K562 (cell line): ENCODE measurements at regions not wholly inside any gene's neighbourhood (a gene's known extent, or its start where the extent isn't known, plus 50 kb on each side); places are given as distances from the start of the nearest gene placed in this dataset.

Source experiments
- ATAC-seq: fragments of 200-7000 bp; cut with Tn5 transposase; 3 replicates; pipeline ENCODE4 v1.9.1; 2020; ENCODE audit warnings: moderate library complexity
- BruUV-seq: library from RNA; stranded (reverse); fragments of 400-500 nt; replicated peaks from 2 replicates; lab custom pipeline; 2021; lab: Mats Ljungman, UMichigan
- CTCF ChIA-PET: fragments of 300-600 bp; formaldehyde crosslinking; extraction: SDS; loops from one replicate; lab custom pipeline; 2021; ENCODE audit warnings: low intra/inter-chr PET ratio; lab: Yijun Ruan, JAX
- POLR2A ChIA-PET: fragments of 300-600, 350-650 bp; sonication (Branson Sonifier 250); formaldehyde crosslinking; extraction: SDS; loops from one replicate; lab custom pipeline; 2021; ENCODE audit warnings: antibody characterized with exemption, inconsistent platforms; lab: Yijun Ruan, JAX
- DNase-seq, 4 experiments: peaks; one replicate each; pipeline versions ENCODE4 v3.0.0 to v3.0.0-alpha.2; 2011 to 2018; ENCODE audit warnings: low spot score in 3 of 4, mixed read lengths in 3 of 4; ENCODE audit errors: extremely low read depth in 1 of 4
- FAIRE-seq: peaks from 2 replicates; lab custom pipeline; 2011; peaks lifted over from hg19 to GRCh38; lab: Jason Lieb, UNC
- H2AFZ ChIP-seq: 2 replicates; pipeline ENCODE4 v1.6.0; 2011; ENCODE audit warnings: low read depth, low read length, control low read depth, inconsistent platforms
- H3K27ac ChIP-seq: fragments of 200-600 bp; 3 replicates; pipeline ENCODE4 v1.8.0; 2011; ENCODE audit warnings: low read depth, mild to moderate bottlenecking, control low read depth, inconsistent platforms, low read length, moderate library complexity, mixed read lengths; ENCODE audit errors: extremely low read depth
- H3K27me3 ChIP-seq, 2 experiments: fragments of 300-600 bp in 1 of 2; 2 replicates in 1 of 2; 3 replicates in 1 of 2; pipeline versions ENCODE4 v1.6.0 to v1.8.0; 2011; ENCODE audit warnings: inconsistent platforms in 2 of 2, low read length in 2 of 2, mild to moderate bottlenecking in 1 of 2, mixed read lengths in 1 of 2, moderate library complexity in 1 of 2; ENCODE audit not compliant: control insufficient read depth in 2 of 2, insufficient read depth in 2 of 2
- H3K36me3 ChIP-seq: fragments of 300-600 bp; 3 replicates; pipeline ENCODE4 v1.8.0; 2011; ENCODE audit warnings: mild to moderate bottlenecking, low read length, inconsistent platforms; ENCODE audit not compliant: control insufficient read depth, insufficient read depth
- H3K4me1 ChIP-seq, 2 experiments: fragments of 200-600 bp in 1 of 2; replicated peaks in 1 of 2; 2 replicates in 1 of 2; 3 replicates in 1 of 2; pipeline versions ENCODE4 v1.5.1 to v1.8.0; 2011; ENCODE audit warnings: inconsistent platforms in 2 of 2, low read length in 2 of 2, mild to moderate bottlenecking in 1 of 2, mixed read lengths in 1 of 2, moderate library complexity in 1 of 2; ENCODE audit not compliant: control insufficient read depth in 2 of 2, insufficient read depth in 2 of 2
- H3K4me2 ChIP-seq: 2 replicates; pipeline ENCODE4 v1.6.1; 2011; ENCODE audit warnings: low read length, control low read depth, inconsistent platforms, mixed read lengths; ENCODE audit not compliant: insufficient read depth
- H3K4me3 ChIP-seq: fragments of 200-600 bp; sonication (generic), shearing (Covaris generic); 2 replicates; pipeline ENCODE4 v1.5.1; 2016; ENCODE audit warnings: control low read depth, inconsistent platforms
- H3K79me2 ChIP-seq: fragments of 200-600 bp; 3 replicates; pipeline ENCODE4 v1.8.0; 2011; ENCODE audit warnings: low read length, inconsistent platforms; ENCODE audit not compliant: control insufficient read depth, insufficient read depth
- H3K9ac ChIP-seq, 2 experiments: 2 replicates each; pipeline versions ENCODE4 v1.6.0 to v1.6.1; 2011; ENCODE audit warnings: low read depth in 2 of 2, low read length in 2 of 2, control low read depth in 1 of 2, inconsistent platforms in 1 of 2, mild to moderate bottlenecking in 1 of 2, mixed read lengths in 1 of 2; ENCODE audit not compliant: insufficient read depth in 1 of 2
- H3K9me1 ChIP-seq: one replicate; pipeline ENCODE4 v1.6.0; 2011; ENCODE audit warnings: inconsistent platforms, mild to moderate bottlenecking, low read length, moderate library complexity; ENCODE audit not compliant: control insufficient read depth, insufficient read depth
- H3K9me3 ChIP-seq: replicated peaks from 2 replicates; pipeline ENCODE4 v1.5.1; 2011; ENCODE audit warnings: low read depth, low read length, inconsistent platforms; ENCODE audit not compliant: control insufficient read depth, insufficient read depth
- H4K20me1 ChIP-seq: replicated peaks from 2 replicates; pipeline ENCODE4 v1.6.1; 2011; ENCODE audit warnings: low read length, inconsistent platforms, mixed read lengths; ENCODE audit not compliant: control insufficient read depth, insufficient read depth
- CBX8 ChIP-seq: fragments of 200-600 bp; sonication (generic); IDR thresholded peaks from 2 replicates; pipeline ENCODE4 v1.6.1; 2012; ENCODE audit warnings: borderline replicate concordance, mixed run types, low read depth, mild to moderate bottlenecking, moderate library complexity, mixed read lengths, low read length, control low read depth, inconsistent platforms; ENCODE audit not compliant: poor library complexity, severe bottlenecking; ENCODE audit errors: extremely low read depth
- CHD1 ChIP-seq: fragments of 200-600 bp; sonication (generic); IDR thresholded peaks from one replicate; pipeline ENCODE4 v1.6.1; 2012; ENCODE audit warnings: mild to moderate bottlenecking, moderate library complexity, low read length, inconsistent platforms
- CREBBP ChIP-seq: IDR thresholded peaks from one replicate; pipeline ENCODE4 v1.6.1; 2012; ENCODE audit warnings: low read depth, mild to moderate bottlenecking, control low read depth, inconsistent platforms, low read length
- DACH1 ChIP-seq: fragments of 450-650 bp; IDR thresholded peaks from 2 replicates; pipeline ENCODE4 v1.6.1; 2018; ENCODE audit not compliant: partially characterized antibody
- E2F4 ChIP-seq: sonication (generic); formaldehyde crosslinking; IDR thresholded peaks from 2 replicates; pipeline ENCODE4 v1.8.0; 2022; ENCODE audit warnings: mild to moderate bottlenecking, low read depth, missing genetic modification reagents
- NCOA1 ChIP-seq: fragments of 450-650 bp; IDR thresholded peaks from 2 replicates; pipeline ENCODE4 v1.6.1; 2016; ENCODE audit warnings: low read depth
- NR1H2 ChIP-seq: sonication (generic); formaldehyde crosslinking; IDR thresholded peaks from 2 replicates; pipeline ENCODE4 v1.4.0; 2020; ENCODE audit warnings: mild to moderate bottlenecking, missing genetic modification reagents
- POLR2B ChIP-seq: fragments of 450-650 bp; IDR thresholded peaks from 2 replicates; pipeline ENCODE4 v1.6.1; 2018; ENCODE audit warnings: low read depth; ENCODE audit not compliant: partially characterized antibody
- POLR2H ChIP-seq: IDR thresholded peaks from 2 replicates; pipeline ENCODE4 v1.6.1; 2016; ENCODE audit warnings: missing genetic modification characterization, low read depth, mild to moderate bottlenecking, control low read depth, missing compliant biosample characterization, moderate library complexity
- PREB ChIP-seq: sonication (generic); formaldehyde crosslinking; IDR thresholded peaks from 2 replicates; pipeline ENCODE4 v1.8.1; 2023; ENCODE audit warnings: mild to moderate bottlenecking, missing genetic modification reagents
- SLC30A9 ChIP-seq: fragments of 250-450 bp; sonication (Bioruptor Pico); IDR thresholded peaks from 2 replicates; pipeline ENCODE4 v1.8.0; 2022; ENCODE audit warnings: mild to moderate bottlenecking, moderate library complexity
- TEAD1 ChIP-seq, 2 experiments: fragments of 450-650 bp in 1 of 2; sonication (generic) in 1 of 2; formaldehyde crosslinking; IDR thresholded peaks; 2 replicates each; pipeline versions ENCODE4 v1.4.0 to v1.8.0; 2020 to 2022; ENCODE audit warnings: mild to moderate bottlenecking in 2 of 2, missing genetic modification reagents in 1 of 2
- ZBTB33 ChIP-seq: sonication (generic); formaldehyde crosslinking; IDR thresholded peaks from 2 replicates; pipeline ENCODE4 v1.8.1; 2023; ENCODE audit warnings: mild to moderate bottlenecking, missing genetic modification reagents
- ZKSCAN1 ChIP-seq: fragments of 150-350 bp; IDR thresholded peaks from 2 replicates; pipeline ENCODE4 v1.6.1; 2016; ENCODE audit warnings: low read depth, low read length
- ZNF311 ChIP-seq: fragments of 250-450 bp; sonication (Bioruptor Pico); IDR thresholded peaks from 2 replicates; pipeline ENCODE4 v1.4.0; 2020; ENCODE audit warnings: mild to moderate bottlenecking, moderate library complexity
- ZNF655 ChIP-seq: fragments of 250-450 bp; sonication (Bioruptor Pico); IDR thresholded peaks from 2 replicates; pipeline ENCODE4 v1.5.0; 2021
- WGBS: fragments of 100-300 bp; shearing (Covaris generic); methylation state at CpG from one replicate; pipeline ENCODE4 v1.1.6; 2016; ENCODE audit warnings: low coverage, mixed read lengths; ENCODE audit not compliant: insufficient coverage; ENCODE audit errors: missing lambda C conversion rate; 5-methylcytosine and 5-hydroxymethylcytosine counted together
- in situ Hi-C: fragments of 300-500 bp; cut with MboI; formaldehyde crosslinking; loops from 4 replicates; pipeline ENCODE4 v1.15.0; 2018; ENCODE audit warnings: inconsistent platforms, mixed read lengths
- intact Hi-C: fragments of 100-400 bp; cut with micrococcal nuclease; formaldehyde crosslinking; loops from 2 replicates; pipeline ENCODE4 v1.14.2; 2022

- Histone ChIP-seq H2AFZ (no peak overlapping the region), H4K20me1 (no peaks in the 10 kb centered on the region), H3K4me2 (no peak overlapping the region), H3K36me3 (no peaks in the 10 kb centered on the region), H3K4me1 (no peaks in the 10 kb centered on the region), H3K9me1 (no peaks in the 10 kb centered on the region), H3K79me2 (no peaks in the 10 kb centered on the region), H3K27ac (no peak overlapping the region), H3K9ac (no peak overlapping the region), H3K27me3 (no peaks in the 10 kb centered on the region), H3K9me3 (no peaks in the 10 kb centered on the region), H3K4me3 (no peak overlapping the region)
- no peak for DNase-seq
- no peak for FAIRE-seq
- 6% methylated on average over 4 of the region's 5 CpGs for whole genome bisulfite sequencing
- CTCF ChIA-PET: no interaction called here
- ATAC-seq: no peak
- in situ Hi-C loops (no loop called here), intact Hi-C loops (no loop called here)
- BruUV-seq: no TSS peak
- POLR2A ChIA-PET: no interaction called here
- no peak for TF ChIP-seq ZKSCAN1
- TF ChIP-seq POLR2B: no peak
- no peak for TF ChIP-seq CHD1
- no peak for TF ChIP-seq DACH1
- no peak for TF ChIP-seq CREBBP
- no peak for TF ChIP-seq NCOA1
- TF ChIP-seq E2F4: no peak
- TF ChIP-seq ZNF311 (CRISPR knock-in tag): no peak
- TF ChIP-seq POLR2H (tag): no peak
- no peak for TF ChIP-seq NR1H2 (CRISPR knock-in tag)
- no peak for TF ChIP-seq PREB (CRISPR knock-in tag)
- no peak for TF ChIP-seq ZBTB33 (CRISPR knock-in tag)
- no peak for TF ChIP-seq TEAD1 (CRISPR knock-in tag; IDR thresholded peaks at IDR 0.05)
- TF ChIP-seq ZNF655 (CRISPR knock-in tag): no peak
- no peak for TF ChIP-seq SLC30A9 (CRISPR knock-in tag)
- TF ChIP-seq CBX8: no peak
Measured at GRCh38 chr13:109395014-109395413, 391.4 kb downstream of the IRS2 start.
